ENCODE measurements at regions not wholly inside any gene's neighbourhood (a gene's known extent, or its start where the extent isn't known, plus 50 kb on each side); places are given as distances from the start of the nearest gene placed in this dataset.

DNA sequence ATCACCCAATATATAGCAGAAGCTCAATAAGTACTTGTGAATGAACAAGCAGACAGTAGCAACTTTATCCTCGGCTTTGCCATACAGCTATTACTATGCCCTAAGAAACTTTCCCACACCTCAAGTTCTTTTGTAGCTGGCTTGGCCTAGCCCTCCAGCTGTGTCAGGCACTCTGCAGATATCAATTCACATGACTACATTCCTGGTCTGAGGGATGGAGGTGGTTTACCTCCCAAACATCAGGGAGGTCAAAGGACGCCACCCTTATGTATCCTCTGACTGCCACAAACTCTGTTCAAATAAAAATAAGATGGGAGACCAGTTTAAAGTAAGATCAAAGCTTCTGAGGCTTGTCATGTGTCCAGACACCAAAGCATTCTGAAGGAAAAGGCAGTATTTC is 416.3 kb downstream of the PIK3R1 start:
- H3K27me3 Mint-ChIP-seq = peaks cover 39% of the 10 kb centered on the region
- H3K4me1 Mint-ChIP-seq = peaks cover 2% of the 10 kb centered on the region
- H3K36me3 Mint-ChIP-seq (ENCODE audit: low read depth) = no peaks in the 10 kb centered on the region
- ATAC-seq (no peak), DNase-seq (no peak)
- H3K27ac Mint-ChIP-seq = no peak overlapping the region
- no peaks in the 10 kb centered on the region for H3K9me3 ChIP-seq (ENCODE audit: control insufficient read depth, low read length, poor library complexity, severe bottlenecking)
- no peak overlapping the region for H3K4me3 Mint-ChIP-seq

DNA sequence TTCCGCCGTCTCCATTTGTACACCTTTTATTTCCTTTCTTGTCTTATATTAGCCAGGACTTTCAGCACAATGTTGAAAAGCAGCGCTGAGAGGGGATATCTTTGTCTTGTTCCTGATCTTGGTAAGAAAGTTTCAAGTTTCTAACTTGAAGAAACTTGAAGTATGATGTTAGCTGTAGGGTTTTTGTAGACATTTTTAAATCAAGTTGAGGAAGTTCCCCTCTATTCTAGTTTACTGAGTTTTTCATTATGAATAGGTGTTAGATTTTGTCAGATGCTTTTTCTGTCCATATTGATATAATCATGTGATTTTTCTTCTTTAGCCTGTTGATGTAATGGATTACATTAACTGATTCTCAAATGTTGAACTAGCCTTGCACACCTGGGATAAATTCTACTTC is 425.7 kb downstream of the PIK3R1 start:
- no peak for DNase-seq
- no peak overlapping the region for H3K4me3 Mint-ChIP-seq
- peaks cover 35% of the 10 kb centered on the region for H3K27me3 Mint-ChIP-seq
- no peaks in the 10 kb centered on the region for H3K4me1 Mint-ChIP-seq
- H3K36me3 Mint-ChIP-seq (ENCODE audit: low read depth) = peaks cover 3% of the 10 kb centered on the region
- H3K27ac Mint-ChIP-seq = no peak overlapping the region
- H3K9me3 ChIP-seq (ENCODE audit: control insufficient read depth, low read length, poor library complexity, severe bottlenecking) = no peaks in the 10 kb centered on the region
- ATAC-seq = no peak

DNA sequence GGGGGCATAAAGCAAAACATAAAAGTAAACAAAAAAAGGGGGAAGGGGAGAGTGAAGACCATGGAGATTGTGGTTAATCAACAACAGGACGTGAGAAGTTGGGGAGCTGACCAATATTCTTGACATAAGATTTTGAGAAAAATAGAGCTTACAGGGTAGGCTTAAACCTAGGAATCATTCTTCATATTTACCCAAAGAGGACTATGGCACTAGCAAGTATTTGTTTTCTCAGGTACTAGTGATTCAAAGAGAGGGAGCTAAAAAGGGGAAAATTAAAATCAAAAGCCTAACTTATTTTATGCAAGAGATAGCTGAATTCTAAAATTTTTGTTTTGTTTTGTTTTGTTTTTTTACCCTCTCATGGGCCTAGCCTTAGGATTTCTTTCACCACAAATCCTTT is 427.5 kb downstream of the PIK3R1 start:
- Mint-ChIP-seq H3K27me3 (peaks cover 26% of the 10 kb centered on the region), H3K27ac (no peak overlapping the region), H3K4me1 (no peaks in the 10 kb centered on the region), H3K4me3 (no peak overlapping the region), H3K36me3 (ENCODE audit: low read depth) (peaks cover 3% of the 10 kb centered on the region)
- ATAC-seq (no peak), DNase-seq (no peak)
- H3K9me3 ChIP-seq (ENCODE audit: control insufficient read depth, low read length, poor library complexity, severe bottlenecking) = no peaks in the 10 kb centered on the region

DNA sequence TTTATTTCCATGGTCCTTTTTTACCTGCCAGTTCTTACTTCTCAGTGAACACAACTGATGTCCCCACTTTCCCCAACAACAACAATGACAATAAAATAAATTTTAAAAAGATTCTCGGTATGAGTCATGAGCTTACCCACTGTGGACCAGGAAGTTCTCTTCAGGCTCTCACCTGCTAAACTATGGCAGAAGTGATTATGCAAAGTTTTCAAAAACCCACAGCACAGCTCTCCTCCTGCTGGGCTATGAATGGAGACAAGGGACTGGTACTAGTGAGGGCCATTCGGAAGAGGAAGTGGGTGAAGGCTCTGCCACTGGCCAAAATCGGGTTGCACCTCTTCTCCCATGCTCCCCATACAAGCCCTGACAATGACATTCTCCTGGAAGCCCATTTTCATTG is 429.4 kb downstream of the PIK3R1 start:
- no peaks in the 10 kb centered on the region for H3K9me3 ChIP-seq (ENCODE audit: control insufficient read depth, low read length, poor library complexity, severe bottlenecking)
- ATAC-seq (no peak), DNase-seq (no peak)
- H3K27ac Mint-ChIP-seq = no peak overlapping the region
- H3K36me3 Mint-ChIP-seq (ENCODE audit: low read depth) = peaks cover 3% of the 10 kb centered on the region
- H3K4me1 Mint-ChIP-seq = no peaks in the 10 kb centered on the region
- no peak overlapping the region for H3K4me3 Mint-ChIP-seq
- H3K27me3 Mint-ChIP-seq = peaks cover 15% of the 10 kb centered on the region

DNA sequence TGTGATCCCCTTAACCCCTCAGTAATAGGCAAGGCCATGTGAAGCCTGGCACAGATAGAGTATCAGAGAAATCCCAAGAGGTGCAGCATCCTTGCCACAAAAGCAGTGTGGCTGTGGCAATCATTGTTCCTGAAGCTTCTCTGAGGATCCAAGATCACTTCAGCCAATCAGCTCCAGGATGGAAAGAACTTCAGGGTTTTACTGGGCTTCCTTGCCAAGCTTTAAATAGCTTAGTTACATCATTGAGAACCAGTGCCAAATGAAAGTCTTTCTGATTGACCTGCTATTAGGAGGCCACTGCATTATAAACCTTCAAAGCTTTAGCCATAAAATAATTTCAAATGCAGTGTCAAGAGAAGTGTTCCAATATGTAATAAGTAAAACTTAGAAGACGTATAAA is 430.6 kb downstream of the PIK3R1 start:
- Mint-ChIP-seq H3K27me3 (peaks cover 15% of the 10 kb centered on the region), H3K36me3 (ENCODE audit: low read depth) (peaks cover 3% of the 10 kb centered on the region), H3K4me1 (no peaks in the 10 kb centered on the region), H3K27ac (no peak overlapping the region), H3K4me3 (no peak overlapping the region)
- no peaks in the 10 kb centered on the region for H3K9me3 ChIP-seq (ENCODE audit: control insufficient read depth, low read length, poor library complexity, severe bottlenecking)
- DNase-seq = no peak
- no peak for ATAC-seq

DNA sequence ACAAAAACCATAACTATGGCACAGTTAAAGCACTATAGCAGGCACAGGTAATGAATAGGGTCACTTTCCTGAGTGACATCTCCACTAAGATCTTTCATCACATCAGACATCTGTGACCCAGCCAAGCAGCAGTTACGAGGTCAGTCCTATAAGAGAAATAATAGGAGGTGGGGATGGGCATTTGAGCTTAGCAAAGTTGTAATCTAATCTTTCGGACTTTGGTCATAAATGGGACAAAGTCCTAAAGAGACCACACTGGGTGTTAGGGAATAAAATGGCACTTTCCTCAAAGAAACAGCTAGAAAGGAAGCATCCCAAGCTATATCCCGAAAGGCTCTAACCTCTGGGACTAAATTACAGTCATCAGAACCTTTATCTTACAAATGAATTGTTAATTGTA is 432.2 kb downstream of the PIK3R1 start:
- Mint-ChIP-seq H3K4me3 (no peak overlapping the region), H3K27me3 (peaks cover 16% of the 10 kb centered on the region), H3K36me3 (ENCODE audit: low read depth) (no peaks in the 10 kb centered on the region), H3K27ac (no peak overlapping the region), H3K4me1 (no peaks in the 10 kb centered on the region)
- no peaks in the 10 kb centered on the region for H3K9me3 ChIP-seq (ENCODE audit: control insufficient read depth, low read length, poor library complexity, severe bottlenecking)
- DNase-seq (no peak), ATAC-seq (no peak)

DNA sequence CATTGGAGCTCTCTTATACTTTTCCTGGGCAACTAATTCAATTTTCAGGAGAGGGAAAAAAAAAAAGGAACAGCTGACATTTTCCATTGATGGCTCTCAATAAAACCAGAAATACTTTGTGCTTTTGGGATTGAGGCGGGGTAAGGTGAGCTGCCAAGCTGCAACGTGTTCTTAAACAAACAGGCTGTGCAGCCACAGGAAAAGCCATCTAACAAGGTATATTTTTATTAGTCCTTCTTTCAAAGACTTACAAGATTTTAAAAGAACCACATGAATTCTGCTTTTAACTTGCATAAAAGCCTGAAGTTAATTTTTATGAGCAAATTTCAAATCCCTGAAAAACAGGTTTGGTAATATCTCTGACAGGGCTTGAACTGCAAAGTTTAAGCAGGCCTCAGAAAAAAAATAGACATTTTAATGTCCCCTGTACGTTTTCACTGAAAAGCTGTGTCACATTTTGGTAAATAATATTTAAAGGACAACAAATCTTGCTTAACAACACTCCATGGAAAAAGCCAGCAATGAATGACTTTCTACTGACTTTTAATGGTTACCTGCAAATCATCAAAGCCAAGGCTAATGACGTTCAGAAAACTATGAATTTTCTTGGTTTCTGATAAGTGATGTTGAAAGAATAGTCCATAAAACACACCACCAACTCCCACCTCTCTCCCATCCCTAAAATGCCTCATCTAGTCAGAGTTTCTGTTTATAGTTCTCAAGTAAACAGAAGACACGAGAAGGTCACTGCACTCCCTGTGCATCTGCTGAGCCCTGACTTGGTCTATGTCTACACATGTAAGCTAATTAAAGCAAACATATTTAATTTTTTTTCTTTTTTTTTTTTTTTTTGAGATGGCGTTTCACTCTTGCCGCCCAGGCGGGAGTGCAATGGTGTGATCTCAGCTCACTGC is 433.6 kb downstream of the PIK3R1 start:
- no peak overlapping the region for H3K27ac Mint-ChIP-seq
- DNase-seq = no peak
- H3K4me1 Mint-ChIP-seq = no peaks in the 10 kb centered on the region
- no peaks in the 10 kb centered on the region for H3K9me3 ChIP-seq (ENCODE audit: control insufficient read depth, low read length, poor library complexity, severe bottlenecking)
- H3K4me3 Mint-ChIP-seq = no peak overlapping the region
- H3K27me3 Mint-ChIP-seq = peaks cover 21% of the 10 kb centered on the region
- ATAC-seq = no peak
- no peaks in the 10 kb centered on the region for H3K36me3 Mint-ChIP-seq (ENCODE audit: low read depth)

DNA sequence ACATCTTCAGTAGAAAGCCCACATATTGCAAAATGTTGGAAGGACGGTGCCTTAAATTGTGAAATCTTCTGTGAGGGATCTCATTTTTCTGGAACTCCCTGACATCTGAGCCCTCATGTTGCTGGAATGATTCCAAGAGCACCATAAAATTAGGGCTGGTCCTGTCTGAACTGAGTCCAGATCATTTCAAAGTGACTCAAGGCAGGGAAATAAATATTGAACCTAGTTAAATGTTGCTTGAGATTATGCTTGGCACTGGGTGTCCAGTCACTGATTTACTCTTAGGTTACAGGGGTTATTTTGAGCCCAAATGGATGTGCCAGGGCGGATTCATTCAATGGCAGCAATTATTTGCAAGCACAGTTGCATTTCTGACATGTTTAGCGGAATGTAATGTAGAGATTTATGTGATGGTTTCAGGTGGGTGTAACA is 437.0 kb downstream of the PIK3R1 start:
- peaks cover 28% of the 10 kb centered on the region for H3K27me3 Mint-ChIP-seq
- H3K27ac Mint-ChIP-seq = no peak overlapping the region
- H3K9me3 ChIP-seq (ENCODE audit: control insufficient read depth, low read length, poor library complexity, severe bottlenecking) = no peaks in the 10 kb centered on the region
- H3K4me3 Mint-ChIP-seq = no peak overlapping the region
- ATAC-seq = no peak
- H3K4me1 Mint-ChIP-seq = no peaks in the 10 kb centered on the region
- DNase-seq = no peak
- no peaks in the 10 kb centered on the region for H3K36me3 Mint-ChIP-seq (ENCODE audit: low read depth)

DNA sequence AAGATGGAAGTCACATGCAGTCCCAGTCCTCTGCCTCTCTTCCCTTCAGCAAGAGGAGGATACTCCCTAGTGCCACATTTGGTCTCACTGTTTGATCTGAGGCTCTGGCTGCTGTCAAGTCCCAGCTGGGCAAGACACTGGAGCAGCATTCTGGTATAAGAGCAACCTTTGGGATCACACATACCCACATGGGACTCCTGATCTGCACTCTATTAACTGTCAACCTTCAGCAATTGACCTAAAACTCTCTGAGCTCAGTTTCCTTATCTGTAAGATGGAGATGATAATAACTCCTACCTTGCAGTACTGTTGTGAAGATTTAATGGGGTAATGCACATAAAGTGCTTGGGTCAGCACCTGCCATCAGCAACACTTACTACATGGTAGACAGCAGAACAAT is 437.9 kb downstream of the PIK3R1 start:
- Mint-ChIP-seq H3K27me3 (peaks cover 28% of the 10 kb centered on the region), H3K27ac (no peak overlapping the region), H3K4me3 (no peak overlapping the region), H3K4me1 (peaks cover 2% of the 10 kb centered on the region), H3K36me3 (ENCODE audit: low read depth) (no peaks in the 10 kb centered on the region)
- no peak for ATAC-seq
- no peaks in the 10 kb centered on the region for H3K9me3 ChIP-seq (ENCODE audit: control insufficient read depth, low read length, poor library complexity, severe bottlenecking)
- no peak for DNase-seq

DNA sequence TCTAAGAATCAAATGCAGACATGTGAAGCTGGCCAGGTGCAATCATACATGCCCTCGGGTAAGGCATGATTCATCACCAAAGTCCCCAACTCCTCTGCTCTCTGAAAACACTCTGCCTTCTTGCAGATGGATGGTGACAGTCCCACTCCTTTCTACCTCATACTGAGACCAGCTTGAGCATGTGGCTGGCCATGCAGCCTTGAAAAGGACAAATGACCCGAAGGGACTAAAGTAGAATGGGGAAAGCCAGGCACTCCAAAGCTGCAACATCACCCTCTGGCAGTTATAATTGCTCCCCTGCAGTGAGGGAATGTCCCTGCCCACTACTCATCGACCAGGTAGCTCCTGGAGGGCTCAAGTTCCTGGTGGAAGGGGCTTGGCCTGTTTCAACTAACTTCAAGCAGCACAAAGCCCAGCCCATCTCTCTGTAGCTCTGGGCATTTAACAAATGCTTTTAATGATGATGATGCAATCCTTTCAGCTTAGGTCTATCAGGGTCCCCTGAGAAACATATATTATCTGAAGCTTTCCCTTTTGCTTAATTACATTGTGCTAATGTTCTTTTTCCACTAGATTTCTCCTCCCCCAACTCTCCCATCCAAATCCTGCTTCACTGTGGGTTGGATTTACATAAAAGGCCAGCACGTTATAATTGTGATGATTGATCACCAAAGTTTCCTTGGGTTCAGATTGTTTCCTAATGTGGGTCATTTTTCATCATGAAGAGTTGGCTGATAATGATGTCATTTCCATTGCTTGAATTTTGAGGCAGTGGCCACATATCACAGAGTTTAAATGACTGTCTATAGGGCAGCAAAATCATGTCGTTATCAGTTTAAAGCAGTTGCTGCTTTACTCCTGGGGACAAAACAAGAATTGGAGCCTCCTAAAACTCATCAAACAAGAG is 436.5 kb upstream of the SLC30A5 start:
- no peak overlapping the region for H3K27ac Mint-ChIP-seq
- peaks cover 3% of the 10 kb centered on the region for H3K4me1 Mint-ChIP-seq
- ATAC-seq (no peak), DNase-seq (no peak)
- peaks cover 16% of the 10 kb centered on the region for H3K27me3 Mint-ChIP-seq
- no peaks in the 10 kb centered on the region for H3K36me3 Mint-ChIP-seq (ENCODE audit: low read depth)
- no peaks in the 10 kb centered on the region for H3K9me3 ChIP-seq (ENCODE audit: control insufficient read depth, low read length, poor library complexity, severe bottlenecking)
- no peak overlapping the region for H3K4me3 Mint-ChIP-seq

DNA sequence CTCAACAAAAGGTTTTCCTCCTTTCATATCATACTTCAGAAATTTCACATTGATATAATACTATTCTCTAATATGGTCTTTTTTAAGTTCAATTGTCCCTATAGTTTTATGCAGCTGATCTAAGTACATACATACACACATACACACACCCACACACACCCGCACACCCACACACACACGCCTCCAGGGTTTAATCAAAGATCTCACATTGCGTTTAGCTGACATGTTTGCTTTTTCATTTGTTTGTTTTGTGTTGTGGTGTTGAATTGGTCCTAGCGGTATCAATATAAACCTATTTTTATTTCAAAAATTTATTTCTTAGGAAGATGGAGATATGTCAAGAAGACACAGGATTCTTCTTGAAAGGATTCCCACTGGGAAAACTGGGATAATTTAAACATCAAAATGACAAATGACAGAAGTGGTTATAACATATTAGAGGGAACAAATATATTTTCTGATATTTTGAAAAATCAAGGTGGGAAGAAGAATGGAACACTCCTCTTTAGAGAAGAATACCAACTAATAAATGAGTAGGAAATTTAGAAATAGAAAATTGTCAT is 434.9 kb upstream of the SLC30A5 start:
- DNase-seq (no peak), ATAC-seq (no peak)
- Mint-ChIP-seq H3K27me3 (peaks cover 13% of the 10 kb centered on the region), H3K36me3 (ENCODE audit: low read depth) (no peaks in the 10 kb centered on the region), H3K4me1 (peaks cover 3% of the 10 kb centered on the region), H3K27ac (no peak overlapping the region), H3K4me3 (no peak overlapping the region)
- H3K9me3 ChIP-seq (ENCODE audit: control insufficient read depth, low read length, poor library complexity, severe bottlenecking) = no peaks in the 10 kb centered on the region

DNA sequence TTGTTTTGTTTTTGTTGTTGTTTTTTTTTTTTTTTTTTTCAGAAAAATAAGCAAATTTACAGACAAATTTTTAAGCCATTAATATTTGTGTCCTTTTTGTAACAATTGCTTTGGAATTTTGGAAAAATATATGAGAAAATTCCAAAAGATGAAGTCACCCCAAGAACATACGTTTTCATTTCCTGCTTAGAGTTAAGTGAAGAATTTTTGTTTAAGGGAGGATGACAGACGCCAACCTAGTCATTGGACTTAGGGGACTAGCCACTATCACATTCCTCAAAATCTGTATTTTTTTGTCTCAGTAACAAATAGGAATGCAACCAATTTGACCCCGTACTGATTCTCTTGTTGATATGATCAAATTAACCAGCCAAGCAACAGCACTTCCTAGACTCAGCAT is 433.9 kb upstream of the SLC30A5 start:
- Mint-ChIP-seq H3K27ac (no peak overlapping the region), H3K4me3 (no peak overlapping the region), H3K4me1 (peaks cover 3% of the 10 kb centered on the region), H3K27me3 (peaks cover 17% of the 10 kb centered on the region), H3K36me3 (ENCODE audit: low read depth) (no peaks in the 10 kb centered on the region)
- no peaks in the 10 kb centered on the region for H3K9me3 ChIP-seq (ENCODE audit: control insufficient read depth, low read length, poor library complexity, severe bottlenecking)
- ATAC-seq (no peak), DNase-seq (no peak)

DNA sequence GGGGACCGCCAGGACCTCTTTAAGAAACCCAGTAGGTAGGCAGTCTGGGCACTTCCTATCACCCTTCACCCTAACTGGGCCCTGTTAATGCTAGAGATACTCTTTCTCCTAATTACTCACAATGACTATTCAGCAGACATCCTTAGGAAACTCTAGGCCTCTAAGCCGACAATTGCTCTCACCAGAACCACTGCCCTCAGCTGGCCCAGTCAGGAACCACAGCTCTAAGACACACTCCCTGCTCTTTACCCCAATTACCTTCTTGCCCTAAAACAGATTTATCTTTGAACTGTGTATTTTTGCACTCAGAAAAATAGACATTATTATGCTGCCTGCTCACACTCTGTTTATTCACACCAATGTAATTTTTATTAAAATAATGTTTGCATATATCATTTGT is 432.6 kb upstream of the SLC30A5 start:
- no peak overlapping the region for H3K27ac Mint-ChIP-seq
- no peak overlapping the region for H3K4me3 Mint-ChIP-seq
- peaks cover 3% of the 10 kb centered on the region for H3K4me1 Mint-ChIP-seq
- no peaks in the 10 kb centered on the region for H3K36me3 Mint-ChIP-seq (ENCODE audit: low read depth)
- no peak for DNase-seq
- peaks cover 11% of the 10 kb centered on the region for H3K27me3 Mint-ChIP-seq
- no peaks in the 10 kb centered on the region for H3K9me3 ChIP-seq (ENCODE audit: control insufficient read depth, low read length, poor library complexity, severe bottlenecking)
- no peak for ATAC-seq
